Stimulated activated CD4-positive, alpha-beta T cell treated with anti-CD3 and anti-CD28 coated beads, Interleukin-1b, Interleukin-23, amount 100 ng/mL, for 48 hours (primary cell): ENCODE measurements at regions not wholly inside any gene's neighbourhood (a gene's known extent, or its start where the extent isn't known, plus 50 kb on each side); places are given as distances from the start of the nearest gene placed in this dataset.
"Not testable (repeated sequence)": the region's sequence is repeated elsewhere in the genome, so short reads cannot be mapped to it uniquely, and the experiment has no call there.

Experiments used
- DNase-seq: peaks from one replicate; pipeline ENCODE4 v3.0.0-alpha.2; 2020

GRCh38 chr7:81427461-81427860 lies 342.4 kb downstream of the HGF start:
- DNase-seq: no peak

GRCh38 chr7:81420526-81421226 lies 349.2 kb downstream of the HGF start:
- no peak for DNase-seq

GRCh38 chr7:81419731-81420130 lies 350.1 kb downstream of the HGF start:
- DNase-seq: no peak

GRCh38 chr7:81416659-81417058 lies 353.2 kb downstream of the HGF start:
- DNase-seq: no peak

- no peak for DNase-seq
These were observed 354.7 kb downstream of the HGF start for GRCh38 chr7:81415181-81415580.

- no peak for DNase-seq
These were observed 355.4 kb downstream of the HGF start for GRCh38 chr7:81414411-81414810.

GRCh38 chr7:81410471-81411117 lies 359.3 kb downstream of the HGF start:
- DNase-seq: no peak

- DNase-seq: no peak
These were observed 361.1 kb downstream of the HGF start for GRCh38 chr7:81408728-81409127.

GRCh38 chr7:81407094-81407493 lies 362.8 kb downstream of the HGF start:
- DNase-seq: no peak

GRCh38 chr7:81404669-81405068 lies 365.2 kb downstream of the HGF start:
- no peak for DNase-seq

- no peak for DNase-seq
These were observed 367.6 kb downstream of the HGF start for GRCh38 chr7:81402227-81402626.

GRCh38 chr7:81399471-81399870 lies 370.4 kb downstream of the HGF start:
- no peak for DNase-seq

GRCh38 chr7:81394029-81394428 lies 375.8 kb downstream of the HGF start:
- DNase-seq: no peak

GRCh38 chr7:81393018-81393417 lies 376.8 kb downstream of the HGF start:
- no peak for DNase-seq

- DNase-seq: no peak
These were observed 384.5 kb downstream of the HGF start for GRCh38 chr7:81385370-81385769.

- no peak for DNase-seq
These were observed 386.0 kb downstream of the HGF start for GRCh38 chr7:81383846-81384245.

- DNase-seq: not testable (repeated sequence)
These were observed 395.2 kb downstream of the HGF start for GRCh38 chr7:81374641-81375040.

- no peak for DNase-seq
These were observed 399.0 kb downstream of the HGF start for GRCh38 chr7:81370822-81371221.

- DNase-seq: no peak
These were observed 402.4 kb downstream of the HGF start for GRCh38 chr7:81367326-81367931.

- DNase-seq: no peak
These were observed 403.3 kb downstream of the HGF start for GRCh38 chr7:81366546-81366945.

- no peak for DNase-seq
These were observed 408.0 kb downstream of the HGF start for GRCh38 chr7:81361769-81362312.

GRCh38 chr7:81355911-81356310 lies 413.9 kb downstream of the HGF start:
- DNase-seq: no peak

- no peak for DNase-seq
These were observed 420.8 kb downstream of the HGF start for GRCh38 chr7:81349044-81349443.

- no peak for DNase-seq
These were observed 421.1 kb upstream of the SEMA3C start for GRCh38 chr7:81339946-81340345.
